Stimulated activated CD8-positive, alpha-beta memory T cell treated with anti-CD3 and anti-CD28 coated beads, Interleukin-2, amount 100 ng/mL, for 1 hour (primary cell): ENCODE measurements at regions not wholly inside any gene's neighbourhood (a gene's known extent, or its start where the extent isn't known, plus 50 kb on each side); places are given as distances from the start of the nearest gene placed in this dataset.

Experiments
- DNase-seq, 2 donors: peaks; one replicate each; pipeline ENCODE4 v3.0.0-alpha.2; 2020; ENCODE audit warnings: low read depth in 2 of 2

GRCh38 chr20:4600308-4601014 is 85.8 kb upstream of the PRNP start:
- no peak for DNase-seq

DNA sequence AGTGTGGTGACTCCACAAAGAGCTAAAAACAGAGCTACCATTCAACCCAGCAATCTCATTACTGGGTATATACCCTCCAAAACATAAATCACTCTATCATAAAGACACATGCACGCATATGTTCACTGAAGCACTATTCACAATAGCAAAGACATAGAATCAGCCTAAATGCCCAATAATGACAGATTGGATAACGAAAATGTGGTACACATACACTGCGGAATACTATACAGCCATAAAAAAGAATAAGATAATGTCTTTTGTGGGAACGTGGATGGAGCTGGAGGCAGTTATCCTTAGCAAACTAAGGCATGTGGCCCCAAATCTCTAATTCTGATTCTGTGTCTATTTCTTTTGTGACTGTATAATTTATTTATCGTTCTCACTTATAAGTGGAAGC is 89.0 kb upstream of the PRNP start:
- no peak for DNase-seq

DNA sequence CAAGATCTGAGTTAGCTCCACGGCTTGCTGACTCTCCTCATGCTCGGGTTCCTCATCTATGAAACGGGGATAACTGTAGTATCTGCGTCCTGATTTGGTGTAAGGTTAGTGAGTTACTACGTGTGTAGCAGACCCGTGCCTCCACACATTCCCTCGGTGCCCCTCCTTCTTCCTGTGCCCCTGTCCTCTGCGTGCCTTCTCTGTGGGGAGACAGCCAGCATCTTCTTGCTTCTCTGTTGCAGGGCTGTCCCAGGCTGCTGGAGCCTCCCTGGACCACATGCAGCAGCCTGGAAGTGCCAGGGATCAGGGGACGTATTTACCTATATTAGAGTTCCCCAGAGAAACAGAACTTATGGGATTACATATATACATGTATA is 93.1 kb upstream of the PRNP start:
- no peak for DNase-seq

GRCh38 chr20:4592316-4593148 is 93.7 kb upstream of the PRNP start:
- peak; percentile 12 to 14 for DNase-seq

- DNase-seq, result no peak
Measured at GRCh38 chr20:4591975-4592315, 94.3 kb upstream of the PRNP start.

- no peak for DNase-seq
Measured at GRCh38 chr20:4585758-4586157, 100.5 kb upstream of the PRNP start.

DNA sequence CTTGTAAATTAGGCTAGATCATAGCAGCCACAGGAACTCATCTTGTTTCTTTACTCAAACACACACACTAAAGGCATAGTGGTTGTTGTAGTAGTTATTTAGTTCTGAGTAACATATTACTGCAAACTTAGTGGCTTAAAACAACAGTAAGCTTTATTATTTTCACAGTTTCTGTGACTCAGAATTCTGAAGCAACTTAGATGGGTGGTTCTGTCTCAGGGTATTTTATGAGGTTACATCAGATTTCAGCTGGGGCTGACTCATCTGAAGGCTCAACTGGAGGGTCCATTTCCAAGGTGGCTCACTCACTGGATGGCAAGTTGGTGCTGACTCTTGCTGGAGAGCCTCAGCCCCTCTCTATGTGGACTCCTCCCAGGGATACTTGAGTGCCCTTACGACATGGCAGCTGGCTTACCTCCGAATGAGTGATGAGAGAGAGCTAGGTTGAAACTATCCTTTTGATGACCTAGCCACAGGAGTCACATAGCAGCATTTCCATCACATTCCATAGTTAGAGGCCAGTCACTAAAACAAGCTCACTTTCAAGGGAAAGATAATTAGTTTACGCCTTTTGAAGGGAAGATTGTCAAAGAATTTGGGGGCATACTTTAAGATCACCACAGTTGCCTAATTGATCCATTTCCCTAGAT is 101.0 kb upstream of the PRNP start:
- no peak for DNase-seq

DNA sequence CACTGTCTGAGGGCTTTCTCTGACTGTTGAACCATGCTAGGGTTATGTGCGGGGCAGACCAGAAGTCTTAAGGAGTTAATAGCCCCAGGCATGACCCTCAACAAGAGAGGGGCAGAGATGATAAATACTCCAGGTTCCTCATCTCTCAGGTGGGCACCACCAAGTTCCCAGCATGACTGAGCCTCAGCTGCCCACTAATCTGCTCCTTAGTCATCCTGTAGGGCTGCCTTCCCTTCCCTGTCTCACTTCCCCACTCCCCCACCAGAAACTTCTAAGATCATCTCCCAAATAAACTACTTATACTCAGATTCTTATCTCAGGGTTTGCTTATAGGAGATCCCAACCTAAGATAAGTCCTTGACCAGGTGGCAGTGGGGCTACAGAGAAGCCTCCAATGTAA is 101.7 kb upstream of the PRNP start:
- no peak for DNase-seq

GRCh38 chr20:4581838-4582237 is 104.4 kb upstream of the PRNP start:
- DNase-seq, result no peak

DNA sequence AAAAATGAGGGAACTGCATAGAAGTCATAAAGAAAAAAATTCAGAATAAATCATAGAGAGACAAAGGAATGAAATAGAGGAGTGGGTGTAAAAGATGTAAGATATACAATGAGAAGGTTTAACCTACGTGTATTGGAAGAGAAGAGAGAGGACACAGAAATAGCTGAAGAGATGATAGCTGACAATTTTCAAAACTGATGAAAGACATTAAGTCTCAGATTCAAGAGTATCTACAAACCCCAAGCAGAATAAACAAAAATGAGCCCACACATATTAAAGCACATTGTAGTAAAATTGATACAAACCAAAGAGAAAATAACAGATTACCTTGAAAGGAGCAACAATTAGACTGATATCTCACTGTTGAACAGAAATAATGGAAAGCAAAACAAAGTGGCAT is 107.9 kb upstream of the PRNP start:
- no peak for DNase-seq

- DNase-seq, result no peak
Measured at GRCh38 chr20:4574356-4574690, 111.9 kb upstream of the PRNP start.

- no peak for DNase-seq
Measured at GRCh38 chr20:4573564-4574355, 112.5 kb upstream of the PRNP start.

GRCh38 chr20:4571759-4572531 is 114.3 kb upstream of the PRNP start:
- DNase-seq, result no peak

DNA sequence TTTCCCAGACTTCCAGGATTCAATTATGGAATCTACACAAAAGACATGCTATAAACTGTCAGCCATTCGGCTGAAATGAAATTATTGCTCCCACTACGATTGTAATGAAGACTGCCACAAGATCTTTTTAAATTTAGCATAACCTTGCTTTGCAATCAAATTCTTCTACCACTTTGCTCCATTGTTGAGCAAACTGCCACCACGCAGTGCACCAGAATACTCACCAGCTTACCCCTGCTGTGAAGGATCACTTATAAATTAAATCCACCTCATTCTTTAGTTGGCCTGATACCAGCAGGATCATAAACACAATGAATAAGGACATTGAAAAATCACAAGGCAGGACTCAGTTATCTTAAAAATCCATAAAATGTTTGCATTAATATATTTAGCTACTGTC is 116.4 kb upstream of the PRNP start:
- no peak for DNase-seq

DNA sequence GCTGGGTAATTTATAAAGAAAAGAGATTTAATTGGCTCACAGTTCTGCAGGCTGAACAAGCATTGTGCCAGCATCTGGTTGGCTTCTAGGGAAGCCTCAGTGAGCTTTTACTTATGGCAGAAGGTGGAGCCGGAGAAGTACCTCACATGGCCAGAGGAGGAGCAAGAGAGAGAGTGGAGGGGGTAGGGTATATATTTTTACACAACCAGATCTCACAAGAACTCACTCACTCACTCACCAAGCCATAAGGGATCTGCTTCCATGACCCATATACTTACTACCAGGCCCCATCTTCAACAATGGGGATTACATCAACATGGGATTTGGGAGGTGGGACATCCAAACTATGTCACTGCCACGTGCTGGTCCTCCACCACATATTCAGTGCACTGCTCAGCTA is 117.2 kb upstream of the PRNP start:
- DNase-seq, result no peak

- DNase-seq, result no peak
Measured at GRCh38 chr20:4568361-4568959, 117.8 kb upstream of the PRNP start.

GRCh38 chr20:4567170-4567569 is 119.1 kb upstream of the PRNP start:
- no peak for DNase-seq

DNA sequence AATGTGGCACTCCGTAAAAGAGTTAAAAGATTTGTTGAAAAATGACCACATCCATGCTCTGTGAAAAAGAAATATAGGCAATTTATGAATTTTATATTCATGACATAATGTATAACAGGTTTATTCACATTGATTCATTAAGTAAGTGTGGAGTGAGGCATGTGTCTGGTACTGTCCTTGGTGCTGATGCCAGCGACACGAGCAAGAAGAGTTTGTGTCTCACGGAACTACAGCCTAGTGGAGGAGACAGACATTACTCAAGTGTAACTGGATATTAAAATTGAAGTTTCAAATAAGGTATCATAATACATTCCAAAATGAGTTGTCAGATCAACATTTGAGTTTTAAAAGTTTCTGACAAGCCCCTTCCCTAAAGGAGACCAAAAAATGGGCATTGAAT is 122.7 kb upstream of the PRNP start:
- DNase-seq, result no peak

DNA sequence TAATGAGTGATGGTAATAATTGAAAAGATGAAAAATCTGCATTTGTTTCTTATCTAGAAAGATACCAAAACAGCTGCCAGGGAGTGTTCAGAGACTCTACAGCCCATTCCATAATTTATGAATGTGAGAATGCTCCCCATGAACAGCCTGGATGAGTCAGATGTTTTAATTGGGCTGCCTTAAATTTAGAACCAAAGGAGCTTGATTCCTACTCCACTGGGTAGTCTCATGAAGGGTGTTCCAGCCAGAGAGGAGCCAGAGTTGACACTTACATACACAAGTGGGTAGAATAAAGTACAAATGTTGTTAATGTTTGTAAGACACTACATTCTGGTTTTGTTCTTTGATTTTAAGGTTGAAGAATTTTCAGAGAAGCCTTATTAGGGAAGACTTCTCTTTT is 123.2 kb upstream of the PRNP start:
- DNase-seq, result no peak

- no peak for DNase-seq
Measured at GRCh38 chr20:4560667-4561066, 125.6 kb upstream of the PRNP start.

DNA sequence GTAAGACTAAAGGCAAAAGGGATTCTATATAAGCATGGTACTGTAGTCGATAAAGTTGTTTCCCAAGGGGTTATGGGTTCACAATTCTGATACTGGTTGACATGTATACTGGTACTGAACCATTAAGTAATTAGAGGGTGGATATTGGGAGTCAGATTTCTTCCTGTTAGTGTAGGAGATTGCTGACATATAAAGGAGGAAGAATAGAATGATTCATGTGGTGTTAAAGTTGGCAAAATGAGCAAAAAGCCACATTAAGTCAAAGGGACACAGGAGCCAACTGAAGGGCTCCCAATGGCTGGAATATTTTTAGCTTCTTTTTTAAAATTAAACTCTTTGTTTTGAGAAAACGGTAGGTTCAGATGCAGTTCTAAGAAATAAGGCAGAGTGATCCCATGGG is 126.3 kb upstream of the PRNP start:
- DNase-seq, result no peak
